ENCODE measurements at regions not wholly inside any gene's neighbourhood (a gene's known extent, or its start where the extent isn't known, plus 50 kb on each side); places are given as distances from the start of the nearest gene placed in this dataset.

GRCh38 chr2:42113452-42113851 lies 55.7 kb upstream of the EML4 start:
- TF ChIP-seq CTCF (IDR thresholded peaks at IDR 0.05) = no peak
- TF ChIP-seq POLR2A (IDR thresholded peaks at IDR 0.05) = no peak

All from uterus (tissue), 2 donors.